HCT116 (cell line): ENCODE measurements at regions not wholly inside any gene's neighbourhood (a gene's known extent, or its start where the extent isn't known, plus 50 kb on each side); places are given as distances from the start of the nearest gene placed in this dataset.

Experiments
- ATAC-seq: fragments of 200-7000 bp; cut with Tn5 transposase; 2 replicates; pipeline ENCODE4 v1.9.1; 2020; ENCODE audit warnings: mild to moderate bottlenecking, moderate library complexity
- BruUV-seq: library from RNA; stranded (reverse); fragments of 400-500 nt; replicated peaks from 2 replicates; lab custom pipeline; 2021; lab: Mats Ljungman, UMichigan
- CTCF ChIA-PET: fragments of 300-600 bp; sonication (Branson Sonifier 250); formaldehyde crosslinking; loops from one replicate; lab custom pipeline; 2021; ENCODE audit warnings: antibody characterized with exemption; lab: Charles Lee
- POLR2A ChIA-PET: fragments of 300-600, 350-600 bp; sonication (Branson Sonifier 250); formaldehyde crosslinking; loops from one replicate; lab custom pipeline; 2021; ENCODE audit warnings: antibody characterized with exemption; lab: Charles Lee
- RAD21 ChIA-PET, 2 experiments: fragments of 300-600 bp; sonication (Branson Sonifier 250); formaldehyde crosslinking; loops; one replicate each; lab custom pipeline; 2023; ENCODE audit warnings: low total read pairs in 2 of 2; ENCODE audit not compliant: uncharacterized antibody in 2 of 2, unreplicated experiment in 2 of 2, low non-redundant PET in 1 of 2; lab: Charles Lee
- DNase-seq: peaks from one replicate; pipeline ENCODE4 v3.0.0-alpha.2; 2010; ENCODE audit warnings: low read depth, low spot score
- H2AFZ ChIP-seq: fragments of 200-600 bp; shearing (Covaris generic), sonication (generic); 2 replicates; pipeline ENCODE4 v1.6.1; 2017; ENCODE audit warnings: low read depth, mixed run types, mixed read lengths, antibody characterized with exemption, low read length; ENCODE audit not compliant: poor library complexity, severe bottlenecking
- H3K27ac ChIP-seq: 2 replicates; pipeline ENCODE4 v1.5.1; 2012; ENCODE audit warnings: low read depth, low read length
- H3K27me3 ChIP-seq: fragments of 200-600 bp; sonication (generic); 2 replicates; pipeline ENCODE4 v1.6.1; 2016; ENCODE audit warnings: mixed run types, low read length, mixed read lengths; ENCODE audit not compliant: insufficient read depth
- H3K36me3 ChIP-seq, 2 experiments: fragments of 200-500 bp in 1 of 2; fragments of 200-600 bp in 1 of 2; sonication (Bioruptor generic) in 1 of 2; sonication (generic) in 1 of 2; 2 replicates each; pipeline versions ENCODE4 v1.5.1 to v1.6.1; 2014 to 2016; ENCODE audit warnings: low read length in 2 of 2, inconsistent platforms in 1 of 2, mixed read lengths in 1 of 2, mixed run types in 1 of 2; ENCODE audit not compliant: insufficient read depth in 2 of 2, control insufficient read depth in 1 of 2
- H3K4me1 ChIP-seq, 2 experiments: fragments of 200-600 bp in 1 of 2; sonication (generic) in 1 of 2; 2 replicates each; pipeline versions ENCODE4 v1.5.1 to v1.6.1; 2012 to 2017; ENCODE audit warnings: low read length in 2 of 2, inconsistent platforms in 1 of 2, mild to moderate bottlenecking in 1 of 2, mixed read lengths in 1 of 2, mixed run types in 1 of 2, moderate library complexity in 1 of 2; ENCODE audit not compliant: insufficient read depth in 2 of 2, control insufficient read depth in 1 of 2
- H3K4me2 ChIP-seq: fragments of 200-600 bp; sonication (generic); 2 replicates; pipeline ENCODE4 v1.6.1; 2017; ENCODE audit warnings: mixed run types, low read length, mixed read lengths
- H3K4me3 ChIP-seq, 2 experiments: fragments of 200-600 bp in 1 of 2; sonication (generic) in 1 of 2; replicated peaks in 1 of 2; 2 replicates each; pipeline ENCODE4 v1.5.1; 2011 to 2016; ENCODE audit warnings: low read length in 2 of 2, control low read depth in 1 of 2, low read depth in 1 of 2, mild to moderate bottlenecking in 1 of 2, mixed read lengths in 1 of 2, mixed run types in 1 of 2
- H3K79me2 ChIP-seq: fragments of 200-600 bp; sonication (generic); 2 replicates; pipeline ENCODE4 v1.6.1; 2017; ENCODE audit warnings: mild to moderate bottlenecking, mixed run types, low read length, moderate library complexity, mixed read lengths; ENCODE audit not compliant: insufficient read depth
- H3K9ac ChIP-seq: fragments of 200-600 bp; sonication (generic); 2 replicates; pipeline ENCODE4 v1.6.1; 2016; ENCODE audit warnings: low read length, mixed read lengths
- H3K9me2 ChIP-seq: fragments of 200-600 bp; sonication (generic), shearing (Covaris generic); 2 replicates; pipeline ENCODE4 v1.6.1; 2017; ENCODE audit warnings: mixed run types, mild to moderate bottlenecking, moderate library complexity; ENCODE audit not compliant: insufficient read depth
- H3K9me3 ChIP-seq, 2 experiments: fragments of 200-500 bp in 1 of 2; fragments of 200-600 bp in 1 of 2; sonication (Bioruptor generic) in 1 of 2; sonication (generic) in 1 of 2; 2 replicates each; pipeline ENCODE4 v1.6.1; 2014 to 2017; ENCODE audit warnings: low read length in 2 of 2, mixed read lengths in 2 of 2, inconsistent platforms in 1 of 2, low read depth in 1 of 2, mild to moderate bottlenecking in 1 of 2, mixed run types in 1 of 2, moderate library complexity in 1 of 2; ENCODE audit not compliant: control insufficient read depth in 1 of 2, insufficient read depth in 1 of 2
- H4K20me1 ChIP-seq: fragments of 200-600 bp; sonication (generic), shearing (Covaris generic); 2 replicates; pipeline ENCODE4 v1.6.1; 2017; ENCODE audit warnings: mixed run types, mild to moderate bottlenecking, moderate library complexity; ENCODE audit not compliant: insufficient read depth
- CBX3 ChIP-seq: IDR thresholded peaks from 2 replicates; pipeline ENCODE4 v1.6.1; 2012; ENCODE audit warnings: low read depth
- CTCF ChIP-seq, 3 experiments: fragments of 200-600 bp in 1 of 3; sonication (generic) in 1 of 3; IDR thresholded peaks in 2 of 3; conservative IDR thresholded peaks in 1 of 3; 2 replicates each; pipeline ENCODE4 v1.5.1; 2012 to 2017; ENCODE audit warnings: low read depth in 2 of 3, low read length in 2 of 3, antibody characterized with exemption in 1 of 3, borderline replicate concordance in 1 of 3, control low read depth in 1 of 3, mild to moderate bottlenecking in 1 of 3, mixed read lengths in 1 of 3, mixed run types in 1 of 3, moderate library complexity in 1 of 3; ENCODE audit not compliant: insufficient read depth in 1 of 3
- EGR1 ChIP-seq: IDR thresholded peaks from 2 replicates; pipeline ENCODE4 v1.6.1; 2012; ENCODE audit warnings: low read depth
- JUND ChIP-seq: IDR thresholded peaks from 2 replicates; pipeline ENCODE4 v1.6.1; 2012
- MAX ChIP-seq: IDR thresholded peaks from 2 replicates; pipeline ENCODE4 v1.6.1; 2012
- POLR2A ChIP-seq: IDR thresholded peaks from 2 replicates; pipeline ENCODE4 v1.7.0; 2011; ENCODE audit warnings: borderline replicate concordance; ENCODE audit not compliant: insufficient read depth, insufficient read length; ENCODE audit errors: extremely low read depth
- RAD21 ChIP-seq: IDR thresholded peaks from 2 replicates; pipeline ENCODE4 v1.6.1; 2012; ENCODE audit warnings: low read depth, mild to moderate bottlenecking
- SIN3A ChIP-seq: IDR thresholded peaks from 2 replicates; pipeline ENCODE4 v1.6.1; 2012; ENCODE audit warnings: low read depth
- TCF7L2 ChIP-seq: IDR thresholded peaks from 2 replicates; pipeline ENCODE4 v1.7.0; 2011; ENCODE audit warnings: borderline replicate concordance, inconsistent platforms; ENCODE audit not compliant: insufficient read depth, insufficient read length; ENCODE audit errors: extremely low read depth
- YY1 ChIP-seq: IDR thresholded peaks from 2 replicates; pipeline ENCODE4 v1.6.1; 2011; ENCODE audit warnings: low read length, low read depth, moderate library complexity, mild to moderate bottlenecking; ENCODE audit not compliant: insufficient replicate concordance; ENCODE audit errors: extremely low read depth
- ZBTB33 ChIP-seq: IDR thresholded peaks from 2 replicates; pipeline ENCODE4 v1.6.1; 2011; ENCODE audit warnings: mild to moderate bottlenecking, low read length, moderate library complexity; ENCODE audit not compliant: insufficient replicate concordance; ENCODE audit errors: extremely low read depth
- intact Hi-C: fragments of 100-400 bp; cut with micrococcal nuclease; formaldehyde crosslinking; loops from 2 replicates; pipeline ENCODE4 v1.10.0; 2022

- intact Hi-C loops, result no loop called here
- no peak overlapping the region for H3K4me2 ChIP-seq
- no peak overlapping the region for H2AFZ ChIP-seq
- no peak overlapping the region for H3K27ac ChIP-seq
- no peak for DNase-seq
- H3K79me2 ChIP-seq, result no peaks in the 10 kb centered on the region
- POLR2A ChIA-PET, result no interaction called here
- no peaks in the 10 kb centered on the region for H3K9me2 ChIP-seq
- H3K27me3 ChIP-seq, result no peaks in the 10 kb centered on the region
- no peak for ATAC-seq
- no peak for TF ChIP-seq EGR1
- peak in 2 of 3 experiments; percentile 16 to 36; a peak in 1 of 6 replicates for TF ChIP-seq CTCF (IDR thresholded peaks at IDR 0.05 in 2 of 3, conservative IDR thresholded peaks at IDR 0.05 in 1 of 3; ENCODE audit: borderline replicate concordance in 1 of 3, insufficient read depth in 1 of 3, low read depth in 2 of 3, low read length in 2 of 3)
- TF ChIP-seq RAD21, result peak; percentile 21; the same call in 1 of the 2 replicates
- H3K4me3 ChIP-seq, result no peak overlapping the region
- H4K20me1 ChIP-seq, result no peaks in the 10 kb centered on the region
- H3K9me3 ChIP-seq, result no peaks in the 10 kb centered on the region
- H3K36me3 ChIP-seq, result no peaks in the 10 kb centered on the region
- H3K4me1 ChIP-seq, result no peaks in the 10 kb centered on the region
- CTCF ChIA-PET, result no interaction called here
- H3K9ac ChIP-seq, result no peak overlapping the region
- RAD21 ChIA-PET, result no interaction called here
- no TSS peak for BruUV-seq
Measured at GRCh38 chr4:101596781-101597552, 193.6 kb upstream of the BANK1 start.

GRCh38 chr4:101594588-101594987 lies 195.9 kb upstream of the BANK1 start:
- H3K9me2 ChIP-seq, result no peaks in the 10 kb centered on the region
- no peak overlapping the region for H3K4me2 ChIP-seq
- H3K9me3 ChIP-seq, result no peaks in the 10 kb centered on the region
- H3K79me2 ChIP-seq, result no peaks in the 10 kb centered on the region
- H3K27me3 ChIP-seq, result no peaks in the 10 kb centered on the region
- H3K27ac ChIP-seq, result no peak overlapping the region
- no peak for DNase-seq
- ChIA-PET RAD21 (no interaction called here), CTCF (interaction anchor here (0.7 kb wide), 1 partner anchor 40 kb away, joined by 4 read pairs; no protein-coding TSS in a partner anchor), POLR2A (no interaction called here)
- no peak for ATAC-seq
- H3K4me3 ChIP-seq, result no peak overlapping the region
- no peaks in the 10 kb centered on the region for H4K20me1 ChIP-seq
- intact Hi-C loops, result no loop called here
- H3K9ac ChIP-seq, result no peak overlapping the region
- BruUV-seq, result no TSS peak
- H3K4me1 ChIP-seq, result no peaks in the 10 kb centered on the region
- H3K36me3 ChIP-seq, result no peaks in the 10 kb centered on the region
- H2AFZ ChIP-seq, result peak overlapping the region; percentile 42
- TF ChIP-seq ZBTB33 (no peak), RAD21 (no peak), YY1 (no peak), JUND (no peak), SIN3A (no peak), MAX (no peak), CTCF (IDR thresholded peaks at IDR 0.05 in 2 of 3, conservative IDR thresholded peaks at IDR 0.05 in 1 of 3; ENCODE audit: borderline replicate concordance in 1 of 3, insufficient read depth in 1 of 3, low read depth in 2 of 3, low read length in 2 of 3) (no peak), POLR2A (no peak), TCF7L2 (no peak), CBX3 (no peak)
